OCI-LY1 (cell line): ENCODE measurements at regions not wholly inside any gene's neighbourhood (a gene's known extent, or its start where the extent isn't known, plus 50 kb on each side); places are given as distances from the start of the nearest gene placed in this dataset.
"Not testable (repeated sequence)": the region's sequence is repeated elsewhere in the genome, so short reads cannot be mapped to it uniquely, and the experiment has no call there.

ENCODE experiments used
- EZH2 ChIP-seq: fragments of 200-600 bp; sonication (generic), shearing (Covaris generic); IDR thresholded peaks from 2 replicates; pipeline ENCODE4 v1.8.0; 2017; ENCODE audit warnings: borderline replicate concordance, mixed run types, mild to moderate bottlenecking, antibody characterized with exemption, low read length, moderate library complexity, mixed read lengths
- TF ChIP-seq, protein P1 (sequence below): fragments of 200-600 bp; sonication (generic), shearing (Covaris generic); IDR thresholded peaks from 2 replicates; pipeline ENCODE4 v1.5.1; 2017; ENCODE audit warnings: mild to moderate bottlenecking, antibody characterized with exemption, low read length, moderate library complexity, mixed read lengths

DNA sequence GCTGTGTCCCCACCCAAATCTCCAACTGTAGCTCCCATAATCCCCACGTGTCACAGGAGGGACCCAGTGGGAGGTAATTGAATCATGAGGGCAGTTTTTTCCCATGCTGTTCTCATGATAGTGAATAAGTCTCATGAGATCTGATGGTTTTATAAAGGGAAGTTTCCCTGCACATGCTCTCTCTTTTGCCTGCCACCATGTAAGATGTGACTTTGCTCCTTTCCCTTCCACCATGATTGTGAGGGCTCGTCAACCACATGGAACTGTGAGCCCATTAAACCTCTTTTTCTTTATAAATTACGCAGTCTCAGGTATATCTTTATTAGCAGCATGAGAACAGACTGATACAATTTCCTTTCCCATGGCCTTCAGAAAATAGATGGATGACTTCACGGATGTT lies 76.8 kb upstream of the ATP8B1 start:
- TF ChIP-seq, protein P1, sequence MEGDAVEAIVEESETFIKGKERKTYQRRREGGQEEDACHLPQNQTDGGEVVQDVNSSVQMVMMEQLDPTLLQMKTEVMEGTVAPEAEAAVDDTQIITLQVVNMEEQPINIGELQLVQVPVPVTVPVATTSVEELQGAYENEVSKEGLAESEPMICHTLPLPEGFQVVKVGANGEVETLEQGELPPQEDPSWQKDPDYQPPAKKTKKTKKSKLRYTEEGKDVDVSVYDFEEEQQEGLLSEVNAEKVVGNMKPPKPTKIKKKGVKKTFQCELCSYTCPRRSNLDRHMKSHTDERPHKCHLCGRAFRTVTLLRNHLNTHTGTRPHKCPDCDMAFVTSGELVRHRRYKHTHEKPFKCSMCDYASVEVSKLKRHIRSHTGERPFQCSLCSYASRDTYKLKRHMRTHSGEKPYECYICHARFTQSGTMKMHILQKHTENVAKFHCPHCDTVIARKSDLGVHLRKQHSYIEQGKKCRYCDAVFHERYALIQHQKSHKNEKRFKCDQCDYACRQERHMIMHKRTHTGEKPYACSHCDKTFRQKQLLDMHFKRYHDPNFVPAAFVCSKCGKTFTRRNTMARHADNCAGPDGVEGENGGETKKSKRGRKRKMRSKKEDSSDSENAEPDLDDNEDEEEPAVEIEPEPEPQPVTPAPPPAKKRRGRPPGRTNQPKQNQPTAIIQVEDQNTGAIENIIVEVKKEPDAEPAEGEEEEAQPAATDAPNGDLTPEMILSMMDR, result not testable (repeated sequence)
- not testable (repeated sequence) for TF ChIP-seq EZH2
